WTC11 (cell line): ENCODE measurements at regions not wholly inside any gene's neighbourhood (a gene's known extent, or its start where the extent isn't known, plus 50 kb on each side); places are given as distances from the start of the nearest gene placed in this dataset.

ENCODE experiments used
- ATF2 ChIP-seq: sonication (generic); formaldehyde crosslinking; IDR thresholded peaks from 2 replicates; pipeline ENCODE4 v1.8.1; 2022; ENCODE audit warnings: low read depth, missing genetic modification reagents, borderline replicate concordance
- CTCF ChIP-seq: fragments of 200-600 bp; IDR thresholded peaks from 2 replicates; pipeline ENCODE4 v1.8.0; 2022; ENCODE audit warnings: antibody characterized with exemption
- GTF2I ChIP-seq: fragments of 250-450 bp; sonication (Bioruptor Pico); conservative IDR thresholded peaks from 2 replicates; pipeline ENCODE4 v1.4.0; 2021; ENCODE audit warnings: mild to moderate bottlenecking
- KAT7 ChIP-seq: sonication (generic); formaldehyde crosslinking; IDR thresholded peaks from 2 replicates; pipeline ENCODE4 v1.8.1; 2023; ENCODE audit warnings: missing genetic modification reagents, mild to moderate bottlenecking, borderline replicate concordance
- NR1H2 ChIP-seq: sonication (generic); formaldehyde crosslinking; IDR thresholded peaks from 2 replicates; pipeline ENCODE4 v1.9.0; 2021; ENCODE audit warnings: mild to moderate bottlenecking, moderate library complexity, missing genetic modification reagents
- NR2C2 ChIP-seq: sonication (generic); formaldehyde crosslinking; IDR thresholded peaks from 2 replicates; pipeline ENCODE4 v1.8.0; 2022; ENCODE audit warnings: mild to moderate bottlenecking, missing genetic modification reagents
- TP53 ChIP-seq: sonication (generic); formaldehyde crosslinking; IDR thresholded peaks from 2 replicates; pipeline ENCODE4 v1.8.1; 2023; ENCODE audit warnings: mild to moderate bottlenecking, missing genetic modification reagents
- ZBTB21 ChIP-seq: sonication (generic); formaldehyde crosslinking; IDR thresholded peaks from 2 replicates; pipeline ENCODE4 v1.8.1; 2023; ENCODE audit warnings: mild to moderate bottlenecking, missing genetic modification reagents, borderline replicate concordance
- TF ChIP-seq, protein P1 (sequence below): sonication (generic); formaldehyde crosslinking; conservative IDR thresholded peaks from 2 replicates; pipeline ENCODE4 v1.8.1; 2022; ENCODE audit warnings: mild to moderate bottlenecking, missing genetic modification reagents
- TF ChIP-seq, protein P2 (sequence below): sonication (generic); formaldehyde crosslinking; IDR thresholded peaks from 2 replicates; pipeline ENCODE4 v1.8.1; 2022; ENCODE audit warnings: low read depth, mild to moderate bottlenecking, moderate library complexity, missing genetic modification reagents, borderline replicate concordance

DNA sequence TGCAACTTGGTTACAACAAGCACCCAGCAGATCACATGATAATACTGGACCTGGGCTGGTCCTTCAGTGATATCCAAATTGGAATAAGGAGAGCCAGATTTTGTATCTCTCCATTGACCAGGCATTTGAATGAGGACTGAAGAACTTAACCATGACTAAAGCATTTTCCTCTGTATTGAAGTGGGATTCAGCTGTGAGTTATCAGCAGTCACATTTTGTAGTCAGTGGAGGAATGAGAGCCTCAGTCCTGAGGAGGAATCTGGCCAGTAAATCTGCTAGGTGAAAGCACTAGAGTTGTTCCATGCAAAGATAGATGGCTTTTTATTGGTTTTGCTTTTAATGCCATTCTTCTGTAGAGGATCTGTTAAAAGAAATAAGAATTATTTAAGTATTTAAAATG is 1506.0 kb downstream of the PCDH7 start:
- TF ChIP-seq CTCF (no peak), ATF2 (CRISPR knock-in tag) (no peak), ZBTB21 (CRISPR knock-in tag) (no peak), GTF2I (CRISPR knock-in tag) (no peak), NR1H2 (no peak), KAT7 (no peak), NR2C2 (CRISPR knock-in tag) (no peak), TP53 (CRISPR knock-in tag) (no peak)
- TF ChIP-seq, protein P1, sequence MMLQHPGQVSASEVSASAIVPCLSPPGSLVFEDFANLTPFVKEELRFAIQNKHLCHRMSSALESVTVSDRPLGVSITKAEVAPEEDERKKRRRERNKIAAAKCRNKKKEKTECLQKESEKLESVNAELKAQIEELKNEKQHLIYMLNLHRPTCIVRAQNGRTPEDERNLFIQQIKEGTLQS (CRISPR knock-in tag), result no peak
- TF ChIP-seq, protein P2, sequence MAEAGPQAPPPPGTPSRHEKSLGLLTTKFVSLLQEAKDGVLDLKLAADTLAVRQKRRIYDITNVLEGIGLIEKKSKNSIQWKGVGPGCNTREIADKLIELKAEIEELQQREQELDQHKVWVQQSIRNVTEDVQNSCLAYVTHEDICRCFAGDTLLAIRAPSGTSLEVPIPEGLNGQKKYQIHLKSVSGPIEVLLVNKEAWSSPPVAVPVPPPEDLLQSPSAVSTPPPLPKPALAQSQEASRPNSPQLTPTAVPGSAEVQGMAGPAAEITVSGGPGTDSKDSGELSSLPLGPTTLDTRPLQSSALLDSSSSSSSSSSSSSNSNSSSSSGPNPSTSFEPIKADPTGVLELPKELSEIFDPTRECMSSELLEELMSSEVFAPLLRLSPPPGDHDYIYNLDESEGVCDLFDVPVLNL, result no peak
